Subcutaneous abdominal adipose tissue (tissue), 5 donors: ENCODE measurements at regions not wholly inside any gene's neighbourhood (a gene's known extent, or its start where the extent isn't known, plus 50 kb on each side); places are given as distances from the start of the nearest gene placed in this dataset.
"Not testable (repeated sequence)": the region's sequence is repeated elsewhere in the genome, so short reads cannot be mapped to it uniquely, and the experiment has no call there.

Source experiments
- H3K27ac ChIP-seq: one replicate; pipeline ENCODE4 v1.7.0; 2013; ENCODE audit warnings: low read depth, mild to moderate bottlenecking, inconsistent platforms, low read length, moderate library complexity
- H3K27me3 ChIP-seq, 5 donors: one replicate each; pipeline ENCODE4 v1.7.0; 2013; ENCODE audit warnings: low read length in 5 of 5, inconsistent platforms in 1 of 5; ENCODE audit not compliant: control insufficient read depth in 5 of 5, insufficient read depth in 4 of 5
- H3K36me3 ChIP-seq, 5 donors: one replicate each; pipeline ENCODE4 v1.7.0; 2013; ENCODE audit warnings: low read length in 5 of 5; ENCODE audit not compliant: control insufficient read depth in 5 of 5, insufficient read depth in 5 of 5
- H3K4me1 ChIP-seq, 5 donors: one replicate each; pipeline ENCODE4 v1.7.0; 2013; ENCODE audit warnings: low read length in 5 of 5, mild to moderate bottlenecking in 3 of 5, moderate library complexity in 1 of 5; ENCODE audit not compliant: control insufficient read depth in 5 of 5, insufficient read depth in 5 of 5
- H3K4me3 ChIP-seq, 5 donors: one replicate each; pipeline ENCODE4 v1.7.0; 2013; ENCODE audit warnings: low read length in 5 of 5, low read depth in 1 of 5
- H3K9ac ChIP-seq, 5 donors: one replicate each; pipeline ENCODE4 v1.7.0; 2013; ENCODE audit warnings: low read length in 5 of 5, mild to moderate bottlenecking in 4 of 5, moderate library complexity in 3 of 5
- H3K9me3 ChIP-seq, 5 donors: one replicate each; pipeline ENCODE4 v1.7.0; 2013; ENCODE audit warnings: low read length in 5 of 5; ENCODE audit not compliant: control insufficient read depth in 5 of 5
- donor health status: healthy.
- donor health status: healthy.
- donor health status: healthy.
- donor health status: healthy.
- donor health status: healthy.

GRCh38 chr5:17748201-17748600 lies 113.9 kb downstream of the TAF11L14 start:
- H3K9ac ChIP-seq, result no peak overlapping the region
- H3K4me3 ChIP-seq, result no peak overlapping the region
- H3K4me1 ChIP-seq, result no peaks in the 10 kb centered on the region
- no peaks in the 10 kb centered on the region for H3K9me3 ChIP-seq
- no peak overlapping the region for H3K27ac ChIP-seq
- no peaks in the 10 kb centered on the region for H3K27me3 ChIP-seq
- no peaks in the 10 kb centered on the region for H3K36me3 ChIP-seq

- no peak overlapping the region for H3K4me3 ChIP-seq
- H3K27ac ChIP-seq, result no peak overlapping the region
- no peaks in the 10 kb centered on the region for H3K9me3 ChIP-seq
- H3K9ac ChIP-seq, result no peak overlapping the region
- no peaks in the 10 kb centered on the region for H3K27me3 ChIP-seq
- no peaks in the 10 kb centered on the region for H3K4me1 ChIP-seq
- no peaks in the 10 kb centered on the region for H3K36me3 ChIP-seq
Measured at GRCh38 chr5:17748941-17749340, 114.7 kb downstream of the TAF11L14 start.

GRCh38 chr5:17755406-17755805 lies 121.1 kb downstream of the TAF11L14 start:
- H3K4me3 ChIP-seq, H3K27me3 ChIP-seq, H3K9ac ChIP-seq, H3K4me1 ChIP-seq, H3K9me3 ChIP-seq, H3K27ac ChIP-seq, H3K36me3 ChIP-seq: not testable (repeated sequence)

GRCh38 chr5:17761326-17761725 lies 127.1 kb downstream of the TAF11L14 start:
- no peaks in the 10 kb centered on the region for H3K9me3 ChIP-seq
- no peak overlapping the region for H3K4me3 ChIP-seq
- no peaks in the 10 kb centered on the region for H3K36me3 ChIP-seq
- H3K9ac ChIP-seq, result no peak overlapping the region
- no peaks in the 10 kb centered on the region for H3K4me1 ChIP-seq
- no peak overlapping the region for H3K27ac ChIP-seq
- no peaks in the 10 kb centered on the region for H3K27me3 ChIP-seq

- no peak overlapping the region for H3K27ac ChIP-seq
- H3K36me3 ChIP-seq, result no peaks in the 10 kb centered on the region
- no peaks in the 10 kb centered on the region for H3K9me3 ChIP-seq
- no peaks in the 10 kb centered on the region for H3K4me1 ChIP-seq
- H3K9ac ChIP-seq, result no peak overlapping the region
- H3K27me3 ChIP-seq, result no peaks in the 10 kb centered on the region
- no peak overlapping the region for H3K4me3 ChIP-seq
Measured at GRCh38 chr5:17763301-17763700, 129.0 kb downstream of the TAF11L14 start.

GRCh38 chr5:17766031-17766430 lies 131.8 kb downstream of the TAF11L14 start:
- Histone ChIP-seq H3K9ac (no peak overlapping the region), H3K27me3 (no peaks in the 10 kb centered on the region), H3K9me3 (no peaks in the 10 kb centered on the region), H3K27ac (no peak overlapping the region), H3K4me3 (no peak overlapping the region), H3K36me3 (no peaks in the 10 kb centered on the region), H3K4me1 (no peaks in the 10 kb centered on the region)

GRCh38 chr5:17769277-17769676 lies 135.0 kb downstream of the TAF11L14 start:
- H3K9me3 ChIP-seq, result peaks cover 0 to 1% (median 0%) of the 10 kb centered on the region in 5 donors
- H3K27me3 ChIP-seq, result no peaks in the 10 kb centered on the region
- no peak overlapping the region for H3K27ac ChIP-seq
- no peak overlapping the region for H3K9ac ChIP-seq
- no peak overlapping the region for H3K4me3 ChIP-seq
- no peaks in the 10 kb centered on the region for H3K4me1 ChIP-seq
- no peaks in the 10 kb centered on the region for H3K36me3 ChIP-seq

- H3K4me1 ChIP-seq, result no peaks in the 10 kb centered on the region
- H3K4me3 ChIP-seq, result no peak overlapping the region
- no peak overlapping the region for H3K27ac ChIP-seq
Measured at GRCh38 chr5:17772232-17772631, 138.0 kb downstream of the TAF11L14 start.

GRCh38 chr5:17785774-17786173 lies 151.5 kb downstream of the TAF11L14 start:
- Histone ChIP-seq H3K4me1 (no peaks in the 10 kb centered on the region), H3K36me3 (no peaks in the 10 kb centered on the region), H3K9me3 (peaks cover 0 to 3% (median 0%) of the 10 kb centered on the region in 5 donors), H3K4me3 (no peak overlapping the region), H3K9ac (no peak overlapping the region), H3K27me3 (no peaks in the 10 kb centered on the region), H3K27ac (no peak overlapping the region)

More at GRCh38 chr5:17772232-17772631, 138.0 kb downstream of the TAF11L14 start:
- no peaks in the 10 kb centered on the region for H3K36me3 ChIP-seq
- H3K9ac ChIP-seq, result no peak overlapping the region
- H3K27me3 ChIP-seq, result no peaks in the 10 kb centered on the region
- peaks cover 0 to 3% (median 0%) of the 10 kb centered on the region in 5 donors for H3K9me3 ChIP-seq

GRCh38 chr5:17788351-17788750 lies 154.1 kb downstream of the TAF11L14 start:
- Histone ChIP-seq H3K9me3 (peaks cover 0 to 3% (median 0%) of the 10 kb centered on the region in 5 donors), H3K9ac (no peak overlapping the region), H3K4me1 (no peaks in the 10 kb centered on the region), H3K27ac (no peak overlapping the region), H3K4me3 (no peak overlapping the region), H3K27me3 (no peaks in the 10 kb centered on the region), H3K36me3 (no peaks in the 10 kb centered on the region)

GRCh38 chr5:17794201-17794600 lies 159.9 kb downstream of the TAF11L14 start:
- no peak overlapping the region for H3K27ac ChIP-seq
- no peaks in the 10 kb centered on the region for H3K4me1 ChIP-seq
- H3K36me3 ChIP-seq, result no peaks in the 10 kb centered on the region
- H3K9me3 ChIP-seq, result peaks cover 0 to 3% (median 0%) of the 10 kb centered on the region in 5 donors
- no peaks in the 10 kb centered on the region for H3K27me3 ChIP-seq
- no peak overlapping the region for H3K4me3 ChIP-seq
- H3K9ac ChIP-seq, result no peak overlapping the region
